ENCODE measurements at regions not wholly inside any gene's neighbourhood (a gene's known extent, or its start where the extent isn't known, plus 50 kb on each side); places are given as distances from the start of the nearest gene placed in this dataset.

DNA sequence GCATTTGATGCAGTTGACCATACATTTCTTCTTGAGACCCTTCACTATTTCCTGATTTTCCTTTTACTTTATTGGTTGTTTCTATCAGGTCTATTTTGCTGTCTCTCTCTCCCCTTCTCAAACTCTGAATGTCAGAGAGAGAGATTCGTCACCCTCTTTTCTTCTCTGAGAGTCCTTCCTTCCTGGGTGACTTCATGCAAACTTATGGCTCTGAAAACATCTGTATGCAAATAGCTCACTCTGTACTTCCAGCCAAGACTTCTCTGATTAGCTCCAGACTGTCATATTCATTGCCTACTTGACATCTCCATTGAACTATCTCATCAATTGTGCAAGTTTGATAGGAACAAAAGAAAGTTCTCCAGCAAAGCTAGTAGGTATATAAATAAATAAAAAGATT, 191.7 kb upstream of the KLF6 start:
- Mint-ChIP-seq H3K36me3 (ENCODE audit: low read depth, unreplicated experiment) (no peaks in the 10 kb centered on the region), H3K27me3 (ENCODE audit: unreplicated experiment) (no peaks in the 10 kb centered on the region), H3K27ac (ENCODE audit: unreplicated experiment) (no peak overlapping the region), H3K9me3 (ENCODE audit: unreplicated experiment) (no peaks in the 10 kb centered on the region), H3K4me3 (ENCODE audit: unreplicated experiment) (no peak overlapping the region), H3K4me1 (ENCODE audit: unreplicated experiment) (peaks cover 22% of the 10 kb centered on the region)
- TF ChIP-seq, protein P1, sequence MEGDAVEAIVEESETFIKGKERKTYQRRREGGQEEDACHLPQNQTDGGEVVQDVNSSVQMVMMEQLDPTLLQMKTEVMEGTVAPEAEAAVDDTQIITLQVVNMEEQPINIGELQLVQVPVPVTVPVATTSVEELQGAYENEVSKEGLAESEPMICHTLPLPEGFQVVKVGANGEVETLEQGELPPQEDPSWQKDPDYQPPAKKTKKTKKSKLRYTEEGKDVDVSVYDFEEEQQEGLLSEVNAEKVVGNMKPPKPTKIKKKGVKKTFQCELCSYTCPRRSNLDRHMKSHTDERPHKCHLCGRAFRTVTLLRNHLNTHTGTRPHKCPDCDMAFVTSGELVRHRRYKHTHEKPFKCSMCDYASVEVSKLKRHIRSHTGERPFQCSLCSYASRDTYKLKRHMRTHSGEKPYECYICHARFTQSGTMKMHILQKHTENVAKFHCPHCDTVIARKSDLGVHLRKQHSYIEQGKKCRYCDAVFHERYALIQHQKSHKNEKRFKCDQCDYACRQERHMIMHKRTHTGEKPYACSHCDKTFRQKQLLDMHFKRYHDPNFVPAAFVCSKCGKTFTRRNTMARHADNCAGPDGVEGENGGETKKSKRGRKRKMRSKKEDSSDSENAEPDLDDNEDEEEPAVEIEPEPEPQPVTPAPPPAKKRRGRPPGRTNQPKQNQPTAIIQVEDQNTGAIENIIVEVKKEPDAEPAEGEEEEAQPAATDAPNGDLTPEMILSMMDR (IDR thresholded peaks at IDR 0.05; ENCODE audit: unreplicated experiment): no peak
- DNase-seq (ENCODE audit: low spot score): no peak

DNA sequence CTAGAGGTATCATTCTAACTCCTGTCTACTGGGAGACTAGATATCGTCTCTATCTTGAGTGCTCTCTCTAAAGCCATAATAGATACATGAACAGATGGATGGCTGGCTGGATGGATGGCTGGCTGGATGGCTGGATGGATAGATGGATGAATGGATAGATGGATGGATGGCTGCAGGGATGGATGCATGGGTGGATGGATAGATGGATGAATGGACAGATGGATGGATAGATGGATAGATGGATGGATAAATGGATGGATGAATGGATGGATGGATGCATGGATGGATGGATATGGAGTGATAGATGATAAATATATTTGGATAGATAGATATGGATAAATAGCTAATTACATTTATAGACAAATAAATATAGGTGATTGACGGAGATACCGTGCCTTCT, 191.2 kb upstream of the KLF6 start:
- Mint-ChIP-seq H3K4me1 (ENCODE audit: unreplicated experiment) (peaks cover 22% of the 10 kb centered on the region), H3K4me3 (ENCODE audit: unreplicated experiment) (no peak overlapping the region), H3K27ac (ENCODE audit: unreplicated experiment) (no peak overlapping the region), H3K36me3 (ENCODE audit: low read depth, unreplicated experiment) (no peaks in the 10 kb centered on the region), H3K9me3 (ENCODE audit: unreplicated experiment) (no peaks in the 10 kb centered on the region), H3K27me3 (ENCODE audit: unreplicated experiment) (no peaks in the 10 kb centered on the region)
- DNase-seq (ENCODE audit: low spot score): no peak
- TF ChIP-seq, protein P1 (IDR thresholded peaks at IDR 0.05; ENCODE audit: unreplicated experiment): no peak

GRCh38 chr10:3975016-3975415, 190.0 kb upstream of the KLF6 start:
- TF ChIP-seq, protein P1 (IDR thresholded peaks at IDR 0.05; ENCODE audit: unreplicated experiment): no peak
- Mint-ChIP-seq H3K27me3 (ENCODE audit: unreplicated experiment) (no peaks in the 10 kb centered on the region), H3K4me3 (ENCODE audit: unreplicated experiment) (no peak overlapping the region), H3K4me1 (ENCODE audit: unreplicated experiment) (peaks cover 20% of the 10 kb centered on the region), H3K27ac (ENCODE audit: unreplicated experiment) (peak overlapping the region; percentile 93), H3K9me3 (ENCODE audit: unreplicated experiment) (no peaks in the 10 kb centered on the region), H3K36me3 (ENCODE audit: low read depth, unreplicated experiment) (no peaks in the 10 kb centered on the region)
- DNase-seq (ENCODE audit: low spot score): peak; percentile 42

GRCh38 chr10:3972460-3973301, 187.7 kb upstream of the KLF6 start:
- TF ChIP-seq, protein P1 (IDR thresholded peaks at IDR 0.05; ENCODE audit: unreplicated experiment): no peak
- Mint-ChIP-seq H3K9me3 (ENCODE audit: unreplicated experiment) (no peaks in the 10 kb centered on the region), H3K27me3 (ENCODE audit: unreplicated experiment) (no peaks in the 10 kb centered on the region), H3K27ac (ENCODE audit: unreplicated experiment) (peak overlapping the region; percentile 49), H3K4me3 (ENCODE audit: unreplicated experiment) (no peak overlapping the region), H3K36me3 (ENCODE audit: low read depth, unreplicated experiment) (no peaks in the 10 kb centered on the region), H3K4me1 (ENCODE audit: unreplicated experiment) (peaks cover 18% of the 10 kb centered on the region)
- no peak for DNase-seq (ENCODE audit: low spot score)

DNA sequence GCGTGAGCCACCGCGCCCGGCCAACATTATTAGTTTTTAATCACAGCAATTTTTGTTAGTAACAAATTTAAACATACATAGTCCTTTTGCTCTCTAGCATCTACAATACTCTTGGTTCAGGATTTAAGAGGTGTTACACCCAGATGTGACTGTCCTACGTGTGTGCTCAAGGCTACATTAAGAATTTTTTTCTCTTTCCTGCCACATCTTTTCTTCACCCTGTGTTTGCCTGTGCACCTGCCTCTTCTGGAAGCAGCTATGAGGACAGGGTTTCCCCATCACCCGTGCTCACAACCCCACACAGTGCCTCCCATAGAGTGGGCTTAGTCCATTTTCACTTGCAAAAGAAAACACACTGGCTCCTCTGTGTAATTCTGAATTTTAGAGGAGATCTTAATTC, 186.7 kb upstream of the KLF6 start:
- no peak overlapping the region for H3K4me3 Mint-ChIP-seq (ENCODE audit: unreplicated experiment)
- TF ChIP-seq, protein P1 (IDR thresholded peaks at IDR 0.05; ENCODE audit: unreplicated experiment): no peak
- no peak overlapping the region for H3K27ac Mint-ChIP-seq (ENCODE audit: unreplicated experiment)
- H3K4me1 Mint-ChIP-seq (ENCODE audit: unreplicated experiment): peaks cover 18% of the 10 kb centered on the region
- no peak for DNase-seq (ENCODE audit: low spot score)
- no peaks in the 10 kb centered on the region for H3K9me3 Mint-ChIP-seq (ENCODE audit: unreplicated experiment)
- no peaks in the 10 kb centered on the region for H3K36me3 Mint-ChIP-seq (ENCODE audit: low read depth, unreplicated experiment)
- H3K27me3 Mint-ChIP-seq (ENCODE audit: unreplicated experiment): no peaks in the 10 kb centered on the region

Measured in endothelial cell (in vitro differentiated cells).